GM12892 (cell line): ENCODE measurements at regions not wholly inside any gene's neighbourhood (a gene's known extent, or its start where the extent isn't known, plus 50 kb on each side); places are given as distances from the start of the nearest gene placed in this dataset.

Experiments
- POLR2A ChIP-seq: IDR thresholded peaks from 2 replicates; pipeline ENCODE4 v1.6.1; 2011; ENCODE audit warnings: low read depth, low read length, control low read depth
- POLR2AphosphoS5 ChIP-seq: IDR thresholded peaks from 2 replicates; pipeline ENCODE4 v1.6.1; 2011; ENCODE audit warnings: low read depth, low read length, control low read depth
- TAF1 ChIP-seq: IDR thresholded peaks from 2 replicates; pipeline ENCODE4 v1.6.1; 2011; ENCODE audit warnings: low read depth, mild to moderate bottlenecking, control low read depth, low read length, borderline replicate concordance

DNA sequence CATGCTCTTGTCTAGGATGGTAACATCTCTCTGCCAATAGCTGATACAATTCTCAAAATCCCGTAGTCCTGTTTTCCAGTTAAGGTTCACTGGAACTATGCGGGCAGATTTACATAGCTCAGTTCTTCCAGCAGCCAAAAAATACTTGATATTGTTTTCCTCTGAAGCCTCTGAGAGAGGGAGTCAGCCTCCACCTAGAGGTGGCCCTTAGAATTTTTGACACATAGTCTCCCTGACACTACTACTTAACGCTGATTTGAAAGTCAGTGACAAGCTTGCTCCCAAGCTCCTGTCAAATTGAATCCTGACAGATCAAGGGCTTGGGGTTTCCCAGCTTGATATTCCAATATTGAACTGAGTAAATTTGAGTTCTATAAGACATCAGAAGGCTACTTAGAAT is 1780.1 kb downstream of the TP53TG3F start:
- no peak for TF ChIP-seq POLR2AphosphoS5
- TF ChIP-seq TAF1, result no peak
- TF ChIP-seq POLR2A, result no peak
